Prostate gland (tissue), 2 donors: ENCODE measurements at regions not wholly inside any gene's neighbourhood (a gene's known extent, or its start where the extent isn't known, plus 50 kb on each side); places are given as distances from the start of the nearest gene placed in this dataset.

Source experiments
- POLR2AphosphoS5 ChIP-seq: sonication (generic); formaldehyde crosslinking; IDR thresholded peaks from one replicate; pipeline ENCODE4 v1.6.1; 2017; ENCODE audit warnings: antibody characterized with exemption
- TF ChIP-seq, protein P1 (sequence below), 4 experiments: fragments of 200-600 bp in 2 of 4; fragments of 450-650 bp in 2 of 4; sonication (generic) in 2 of 4; IDR thresholded peaks; 1 replicate in 3 of 4; 2 replicates in 1 of 4; pipeline ENCODE4 v1.5.1; 2016 to 2019; ENCODE audit warnings: antibody characterized with exemption in 4 of 4, mild to moderate bottlenecking in 2 of 4, moderate library complexity in 2 of 4

GRCh38 chrX:30992381-30992904, 79.4 kb downstream of the FTHL17 start:
- TF ChIP-seq, protein P1, sequence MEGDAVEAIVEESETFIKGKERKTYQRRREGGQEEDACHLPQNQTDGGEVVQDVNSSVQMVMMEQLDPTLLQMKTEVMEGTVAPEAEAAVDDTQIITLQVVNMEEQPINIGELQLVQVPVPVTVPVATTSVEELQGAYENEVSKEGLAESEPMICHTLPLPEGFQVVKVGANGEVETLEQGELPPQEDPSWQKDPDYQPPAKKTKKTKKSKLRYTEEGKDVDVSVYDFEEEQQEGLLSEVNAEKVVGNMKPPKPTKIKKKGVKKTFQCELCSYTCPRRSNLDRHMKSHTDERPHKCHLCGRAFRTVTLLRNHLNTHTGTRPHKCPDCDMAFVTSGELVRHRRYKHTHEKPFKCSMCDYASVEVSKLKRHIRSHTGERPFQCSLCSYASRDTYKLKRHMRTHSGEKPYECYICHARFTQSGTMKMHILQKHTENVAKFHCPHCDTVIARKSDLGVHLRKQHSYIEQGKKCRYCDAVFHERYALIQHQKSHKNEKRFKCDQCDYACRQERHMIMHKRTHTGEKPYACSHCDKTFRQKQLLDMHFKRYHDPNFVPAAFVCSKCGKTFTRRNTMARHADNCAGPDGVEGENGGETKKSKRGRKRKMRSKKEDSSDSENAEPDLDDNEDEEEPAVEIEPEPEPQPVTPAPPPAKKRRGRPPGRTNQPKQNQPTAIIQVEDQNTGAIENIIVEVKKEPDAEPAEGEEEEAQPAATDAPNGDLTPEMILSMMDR (IDR thresholded peaks at IDR 0.05): no peak
- TF ChIP-seq POLR2AphosphoS5: no peak
